Choroid plexus epithelial cell (primary cell): ENCODE measurements at regions not wholly inside any gene's neighbourhood (a gene's known extent, or its start where the extent isn't known, plus 50 kb on each side); places are given as distances from the start of the nearest gene placed in this dataset.

ENCODE experiments used
- DNase-seq: peaks from one replicate; pipeline ENCODE4 v3.0.0-alpha.2; 2010; ENCODE audit warnings: low read depth
- H3K4me3 ChIP-seq: 2 replicates; pipeline ENCODE4 v1.5.1; 2011; ENCODE audit warnings: low read depth, mild to moderate bottlenecking, control low read depth, low read length, moderate library complexity
- TF ChIP-seq, protein P1 (sequence below): conservative IDR thresholded peaks from 2 replicates; pipeline ENCODE4 v1.5.1; 2011; ENCODE audit warnings: low read depth, mild to moderate bottlenecking, control low read depth, inconsistent platforms, low read length, moderate library complexity

- TF ChIP-seq, protein P1, sequence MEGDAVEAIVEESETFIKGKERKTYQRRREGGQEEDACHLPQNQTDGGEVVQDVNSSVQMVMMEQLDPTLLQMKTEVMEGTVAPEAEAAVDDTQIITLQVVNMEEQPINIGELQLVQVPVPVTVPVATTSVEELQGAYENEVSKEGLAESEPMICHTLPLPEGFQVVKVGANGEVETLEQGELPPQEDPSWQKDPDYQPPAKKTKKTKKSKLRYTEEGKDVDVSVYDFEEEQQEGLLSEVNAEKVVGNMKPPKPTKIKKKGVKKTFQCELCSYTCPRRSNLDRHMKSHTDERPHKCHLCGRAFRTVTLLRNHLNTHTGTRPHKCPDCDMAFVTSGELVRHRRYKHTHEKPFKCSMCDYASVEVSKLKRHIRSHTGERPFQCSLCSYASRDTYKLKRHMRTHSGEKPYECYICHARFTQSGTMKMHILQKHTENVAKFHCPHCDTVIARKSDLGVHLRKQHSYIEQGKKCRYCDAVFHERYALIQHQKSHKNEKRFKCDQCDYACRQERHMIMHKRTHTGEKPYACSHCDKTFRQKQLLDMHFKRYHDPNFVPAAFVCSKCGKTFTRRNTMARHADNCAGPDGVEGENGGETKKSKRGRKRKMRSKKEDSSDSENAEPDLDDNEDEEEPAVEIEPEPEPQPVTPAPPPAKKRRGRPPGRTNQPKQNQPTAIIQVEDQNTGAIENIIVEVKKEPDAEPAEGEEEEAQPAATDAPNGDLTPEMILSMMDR = peak; percentile 57
- H3K4me3 ChIP-seq = no peak overlapping the region
- no peak for DNase-seq
Measured at GRCh38 chr9:79955300-79955699, 383.5 kb downstream of the TLE4 start.

GRCh38 chr9:79953908-79954307 lies 382.1 kb downstream of the TLE4 start:
- H3K4me3 ChIP-seq = no peak overlapping the region
- DNase-seq = no peak
- TF ChIP-seq, protein P1 = no peak

DNA sequence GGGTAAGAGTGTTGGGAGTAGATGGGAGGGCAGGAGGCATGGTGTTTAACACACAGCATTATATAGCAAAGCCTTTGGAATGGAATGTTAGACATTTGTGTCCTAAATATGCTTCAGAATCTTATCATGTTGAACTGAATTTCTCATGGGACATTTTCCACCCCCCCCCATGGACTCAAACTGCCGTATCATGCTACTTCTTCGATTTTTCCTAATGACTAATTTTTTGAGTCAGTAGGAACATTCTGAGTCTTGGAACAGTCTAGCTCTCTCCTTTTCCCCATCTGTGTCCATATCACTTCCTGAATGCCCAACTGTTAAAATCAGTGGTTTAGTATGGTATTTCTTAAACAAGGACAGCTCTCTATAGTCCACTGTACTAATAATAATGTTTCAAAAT lies 380.6 kb downstream of the TLE4 start:
- TF ChIP-seq, protein P1 = no peak
- H3K4me3 ChIP-seq = no peak overlapping the region
- DNase-seq = no peak

- peak; percentile 50 for DNase-seq
- TF ChIP-seq, protein P1 = no peak
- H3K4me3 ChIP-seq = no peak overlapping the region
Measured at GRCh38 chr9:79946712-79947111, 374.9 kb downstream of the TLE4 start.

GRCh38 chr9:79945495-79945894 lies 373.7 kb downstream of the TLE4 start:
- H3K4me3 ChIP-seq = no peak overlapping the region
- TF ChIP-seq, protein P1 = no peak
- peak; percentile 10 for DNase-seq

DNA sequence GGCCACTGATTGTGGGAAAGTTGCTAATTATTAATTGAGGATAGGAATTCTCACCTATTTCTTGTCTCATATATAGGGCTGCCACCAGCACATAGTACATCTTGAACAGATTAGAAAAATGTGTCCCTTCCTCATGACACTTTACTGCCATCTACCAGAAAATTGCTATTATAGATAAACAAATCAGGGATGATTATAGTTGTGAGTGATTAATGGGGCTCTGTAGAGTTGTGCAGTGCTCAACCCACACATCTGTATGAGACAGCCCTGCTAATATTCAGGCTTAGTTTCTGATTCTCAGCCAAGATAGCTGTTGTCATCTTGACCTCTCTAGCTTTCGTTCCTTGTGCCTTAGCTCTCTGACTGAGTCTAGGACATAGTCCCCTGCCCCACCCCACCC lies 373.3 kb downstream of the TLE4 start:
- DNase-seq = no peak
- TF ChIP-seq, protein P1 = no peak
- H3K4me3 ChIP-seq = no peak overlapping the region

- TF ChIP-seq, protein P1 = no peak
- DNase-seq = no peak
- no peak overlapping the region for H3K4me3 ChIP-seq
Measured at GRCh38 chr9:79940919-79941318, 369.2 kb downstream of the TLE4 start.
